WERI-Rb-1 (cell line): ENCODE measurements at regions not wholly inside any gene's neighbourhood (a gene's known extent, or its start where the extent isn't known, plus 50 kb on each side); places are given as distances from the start of the nearest gene placed in this dataset.

Experiments
- DNase-seq: peaks from one replicate; pipeline ENCODE4 v3.0.0-alpha.2; 2020
- H3K27ac ChIP-seq: fragments of 250-450 bp; sonication (Bioruptor Pico); 2 replicates; pipeline ENCODE4 v1.5.1; 2020; ENCODE audit warnings: mild to moderate bottlenecking, moderate library complexity
- H3K27me3 ChIP-seq: fragments of 250-450 bp; sonication (Bioruptor Pico); 2 replicates; pipeline ENCODE4 v1.5.1; 2021; ENCODE audit warnings: mild to moderate bottlenecking, low read depth, moderate library complexity; ENCODE audit not compliant: insufficient read depth, severe bottlenecking
- H3K36me3 ChIP-seq: fragments of 250-450 bp; sonication (Bioruptor Pico); 2 replicates; pipeline ENCODE4 v1.5.1; 2020; ENCODE audit warnings: mild to moderate bottlenecking, moderate library complexity
- H3K4me3 ChIP-seq: 2 replicates; pipeline ENCODE4 v1.5.1; 2011; ENCODE audit warnings: low read depth, mild to moderate bottlenecking, control low read depth, low read length
- H3K9me3 ChIP-seq: fragments of 250-450 bp; sonication (Bioruptor Pico); 2 replicates; pipeline ENCODE4 v1.5.1; 2021; ENCODE audit warnings: mild to moderate bottlenecking, moderate library complexity; ENCODE audit not compliant: severe bottlenecking
- TF ChIP-seq, protein P1 (sequence below): IDR thresholded peaks from 2 replicates; pipeline ENCODE4 v1.5.1; 2011; ENCODE audit warnings: low read depth, mild to moderate bottlenecking, control low read depth, inconsistent platforms, low read length

DNA sequence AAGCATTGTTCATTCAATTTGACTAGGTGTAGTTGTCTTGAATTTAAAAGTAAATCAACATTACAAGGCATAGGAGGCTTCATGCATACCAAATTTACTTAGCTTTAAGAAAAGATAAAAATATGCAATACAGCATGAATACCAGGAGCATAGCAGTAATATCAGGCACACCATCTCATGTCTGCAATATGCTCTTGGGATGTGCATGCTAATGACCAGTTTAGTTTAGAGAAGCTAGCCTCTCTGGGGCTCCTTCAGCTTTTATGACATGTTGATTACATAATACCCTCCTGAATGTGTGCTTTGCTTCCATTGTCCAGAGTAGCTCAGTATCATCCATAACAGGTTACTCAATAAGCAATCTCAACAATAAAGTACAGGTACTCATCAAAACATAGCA is 497.2 kb downstream of the FLRT2 start:
- Histone ChIP-seq H3K9me3 (no peaks in the 10 kb centered on the region), H3K36me3 (no peaks in the 10 kb centered on the region), H3K27me3 (no peaks in the 10 kb centered on the region), H3K27ac (no peak overlapping the region), H3K4me3 (no peak overlapping the region)
- TF ChIP-seq, protein P1, sequence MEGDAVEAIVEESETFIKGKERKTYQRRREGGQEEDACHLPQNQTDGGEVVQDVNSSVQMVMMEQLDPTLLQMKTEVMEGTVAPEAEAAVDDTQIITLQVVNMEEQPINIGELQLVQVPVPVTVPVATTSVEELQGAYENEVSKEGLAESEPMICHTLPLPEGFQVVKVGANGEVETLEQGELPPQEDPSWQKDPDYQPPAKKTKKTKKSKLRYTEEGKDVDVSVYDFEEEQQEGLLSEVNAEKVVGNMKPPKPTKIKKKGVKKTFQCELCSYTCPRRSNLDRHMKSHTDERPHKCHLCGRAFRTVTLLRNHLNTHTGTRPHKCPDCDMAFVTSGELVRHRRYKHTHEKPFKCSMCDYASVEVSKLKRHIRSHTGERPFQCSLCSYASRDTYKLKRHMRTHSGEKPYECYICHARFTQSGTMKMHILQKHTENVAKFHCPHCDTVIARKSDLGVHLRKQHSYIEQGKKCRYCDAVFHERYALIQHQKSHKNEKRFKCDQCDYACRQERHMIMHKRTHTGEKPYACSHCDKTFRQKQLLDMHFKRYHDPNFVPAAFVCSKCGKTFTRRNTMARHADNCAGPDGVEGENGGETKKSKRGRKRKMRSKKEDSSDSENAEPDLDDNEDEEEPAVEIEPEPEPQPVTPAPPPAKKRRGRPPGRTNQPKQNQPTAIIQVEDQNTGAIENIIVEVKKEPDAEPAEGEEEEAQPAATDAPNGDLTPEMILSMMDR = no peak
- no peak for DNase-seq

DNA sequence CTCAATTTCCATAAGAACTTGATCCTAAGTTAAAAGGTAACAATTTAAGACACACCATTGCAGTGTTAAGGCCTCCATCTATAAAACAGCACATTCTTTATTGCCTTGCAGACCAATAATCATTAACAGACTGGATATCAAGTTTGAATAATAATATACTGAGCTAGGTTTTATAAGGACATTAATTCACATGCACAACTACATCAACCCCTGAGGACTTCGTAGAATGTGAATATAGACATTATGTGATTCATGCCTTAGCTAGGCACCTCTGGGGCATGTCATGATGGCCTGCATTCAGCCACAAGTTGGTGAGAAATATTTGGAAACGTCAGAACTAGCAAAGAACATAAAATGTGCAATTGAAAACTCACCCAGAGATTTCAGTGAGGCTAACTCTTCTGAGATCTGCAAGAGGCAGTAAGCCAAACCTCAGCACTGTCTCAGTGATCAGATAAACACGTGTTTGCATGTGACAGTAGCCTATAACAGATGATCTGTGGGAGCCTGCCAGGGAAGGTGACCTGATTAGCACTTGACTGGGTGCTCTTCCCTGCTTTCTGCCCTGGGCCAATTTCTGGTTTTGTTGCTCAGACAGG is 492.2 kb downstream of the FLRT2 start:
- H3K9me3 ChIP-seq = no peaks in the 10 kb centered on the region
- no peak for DNase-seq
- no peak overlapping the region for H3K27ac ChIP-seq
- TF ChIP-seq, protein P1 = no peak
- H3K4me3 ChIP-seq = no peak overlapping the region
- H3K27me3 ChIP-seq = no peaks in the 10 kb centered on the region
- no peaks in the 10 kb centered on the region for H3K36me3 ChIP-seq

DNA sequence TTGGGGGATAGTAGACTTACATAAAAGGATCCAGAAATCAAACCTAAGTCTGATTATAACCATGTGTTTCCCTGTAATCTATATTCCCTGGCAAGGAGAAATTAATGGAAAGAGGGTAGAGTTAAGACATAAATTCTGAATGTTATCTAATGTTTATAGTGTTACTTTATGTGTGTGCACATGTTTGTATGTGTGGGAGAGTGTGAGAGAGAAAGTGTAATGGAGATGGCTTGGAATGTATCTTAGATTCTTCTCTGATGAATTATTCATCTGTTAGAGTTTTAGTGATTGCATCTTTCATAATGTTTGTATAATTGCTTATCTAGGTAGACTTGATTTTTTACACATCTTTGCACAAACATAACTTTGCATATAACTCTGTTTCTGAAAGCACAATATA is 490.9 kb downstream of the FLRT2 start:
- no peaks in the 10 kb centered on the region for H3K36me3 ChIP-seq
- no peak overlapping the region for H3K27ac ChIP-seq
- H3K4me3 ChIP-seq = no peak overlapping the region
- H3K27me3 ChIP-seq = no peaks in the 10 kb centered on the region
- TF ChIP-seq, protein P1 = no peak
- DNase-seq = no peak
- no peaks in the 10 kb centered on the region for H3K9me3 ChIP-seq

DNA sequence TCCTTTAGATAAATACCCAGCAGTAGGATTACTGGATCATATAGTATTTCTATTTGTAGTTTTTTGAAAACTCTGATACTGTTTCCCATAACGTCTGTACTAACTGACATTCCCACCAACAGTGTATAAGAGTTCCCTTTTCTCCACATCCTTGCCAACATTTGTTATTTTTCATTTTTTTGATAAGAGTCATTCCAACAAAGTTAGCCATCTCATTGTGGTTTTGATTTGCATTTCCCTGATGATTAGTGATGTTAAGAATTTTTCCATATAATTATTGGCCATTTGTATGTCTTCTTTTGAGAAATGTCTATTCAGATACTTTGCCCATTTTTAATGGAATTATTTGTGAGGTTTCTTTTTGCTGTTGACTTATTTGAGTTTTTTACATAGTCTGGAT is 486.0 kb downstream of the FLRT2 start:
- TF ChIP-seq, protein P1 = no peak
- no peak overlapping the region for H3K27ac ChIP-seq
- H3K4me3 ChIP-seq = no peak overlapping the region

DNA sequence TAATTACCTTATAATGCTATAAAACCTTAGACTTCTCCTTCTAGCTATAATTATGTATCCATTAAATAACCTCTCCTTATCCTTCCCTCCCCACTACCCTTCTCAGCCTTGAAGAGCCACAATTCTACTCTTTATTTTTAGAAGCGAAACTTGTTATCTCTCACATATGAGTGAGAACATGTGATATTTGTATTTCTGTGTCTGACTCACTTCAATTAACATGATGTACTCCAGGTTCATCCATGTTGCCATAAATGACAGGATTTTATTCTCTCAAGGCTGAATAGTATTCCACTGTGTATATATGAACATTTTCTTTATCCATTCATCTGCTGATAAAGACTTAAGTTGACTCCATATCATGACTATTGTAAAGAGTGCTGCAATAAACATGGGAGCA is 485.6 kb downstream of the FLRT2 start:
- DNase-seq = no peak
- TF ChIP-seq, protein P1 = no peak
- Histone ChIP-seq H3K4me3 (no peak overlapping the region), H3K9me3 (no peaks in the 10 kb centered on the region), H3K27ac (no peak overlapping the region), H3K36me3 (no peaks in the 10 kb centered on the region), H3K27me3 (no peaks in the 10 kb centered on the region)

More for the DNA sequence above, 486.0 kb downstream of the FLRT2 start:
- no peak for DNase-seq
- no peaks in the 10 kb centered on the region for H3K27me3 ChIP-seq
- no peaks in the 10 kb centered on the region for H3K36me3 ChIP-seq
- H3K9me3 ChIP-seq = no peaks in the 10 kb centered on the region

DNA sequence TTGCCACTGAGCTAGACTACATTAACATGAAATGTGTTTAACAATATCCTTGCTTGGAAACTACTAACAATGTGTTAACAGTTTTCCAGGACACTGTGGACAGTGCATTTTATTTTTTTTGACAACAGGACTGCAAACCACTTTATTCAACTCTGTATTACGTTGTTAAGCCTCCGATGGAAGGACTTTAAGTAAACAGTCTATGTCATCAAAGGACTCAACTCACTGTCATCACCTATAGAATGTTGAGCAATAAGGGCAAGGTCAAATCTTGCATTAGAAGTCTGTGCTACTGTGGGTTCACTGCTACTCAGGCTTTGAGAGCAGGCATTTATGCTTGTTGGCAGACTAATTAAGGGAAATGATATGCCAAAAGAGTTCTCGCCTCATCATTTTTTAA is 483.7 kb downstream of the FLRT2 start:
- Histone ChIP-seq H3K27ac (no peak overlapping the region), H3K27me3 (no peaks in the 10 kb centered on the region), H3K9me3 (no peaks in the 10 kb centered on the region), H3K36me3 (no peaks in the 10 kb centered on the region), H3K4me3 (no peak overlapping the region)
- TF ChIP-seq, protein P1 = no peak
- DNase-seq = no peak
